HUES48 (cell line): ENCODE measurements at regions not wholly inside any gene's neighbourhood (a gene's known extent, or its start where the extent isn't known, plus 50 kb on each side); places are given as distances from the start of the nearest gene placed in this dataset.
"Not testable (repeated sequence)": the region's sequence is repeated elsewhere in the genome, so short reads cannot be mapped to it uniquely, and the experiment has no call there.

Source experiments
- H3K27ac ChIP-seq: one replicate; pipeline ENCODE4 v1.7.0; 2013; ENCODE audit warnings: low read depth, low read length, inconsistent platforms
- H3K27me3 ChIP-seq: 2 replicates; pipeline ENCODE4 v1.6.1; 2013; ENCODE audit warnings: mild to moderate bottlenecking, low read length; ENCODE audit not compliant: control insufficient read depth, insufficient read depth
- H3K36me3 ChIP-seq: 2 replicates; pipeline ENCODE4 v1.6.1; 2013; ENCODE audit warnings: low read length; ENCODE audit not compliant: control insufficient read depth, insufficient read depth
- H3K4me1 ChIP-seq: 2 replicates; pipeline ENCODE4 v1.6.1; 2013; ENCODE audit warnings: mild to moderate bottlenecking, low read length; ENCODE audit not compliant: control insufficient read depth, insufficient read depth
- H3K4me3 ChIP-seq: 2 replicates; pipeline ENCODE4 v1.5.1; 2013; ENCODE audit warnings: mild to moderate bottlenecking, low read depth, low read length
- H3K9ac ChIP-seq: 2 replicates; pipeline ENCODE4 v1.6.1; 2013; ENCODE audit warnings: mild to moderate bottlenecking, low read depth, low read length, moderate library complexity
- H3K9me3 ChIP-seq: 2 replicates; pipeline ENCODE4 v1.6.1; 2013; ENCODE audit warnings: low read length; ENCODE audit not compliant: control insufficient read depth, insufficient read depth

DNA sequence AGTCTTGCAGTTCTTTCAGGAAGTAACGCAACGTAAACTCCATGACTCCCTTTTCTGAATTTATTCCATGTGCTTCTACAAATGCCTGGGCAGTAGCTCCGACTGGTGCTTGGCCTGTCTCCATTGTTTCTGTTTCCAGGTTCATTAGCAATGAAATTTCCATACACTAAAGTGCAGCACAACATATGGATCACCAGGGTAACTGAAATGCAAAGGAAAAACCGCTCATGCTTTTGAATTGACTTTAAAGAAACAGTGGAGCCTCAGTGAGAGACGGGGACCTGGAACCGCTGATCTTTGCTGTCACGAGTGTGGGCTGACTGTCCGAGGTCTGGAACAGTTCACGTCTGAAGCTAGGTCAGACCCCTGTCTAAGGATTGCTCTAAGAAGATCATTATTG, 126.5 kb upstream of the IGFBP3 start:
- no peak overlapping the region for H3K27ac ChIP-seq
- no peak overlapping the region for H3K4me3 ChIP-seq
- peaks cover 5% of the 10 kb centered on the region for H3K9me3 ChIP-seq
- H3K36me3 ChIP-seq, result no peaks in the 10 kb centered on the region
- H3K9ac ChIP-seq, result no peak overlapping the region
- H3K4me1 ChIP-seq, result no peaks in the 10 kb centered on the region
- H3K27me3 ChIP-seq, result no peaks in the 10 kb centered on the region

DNA sequence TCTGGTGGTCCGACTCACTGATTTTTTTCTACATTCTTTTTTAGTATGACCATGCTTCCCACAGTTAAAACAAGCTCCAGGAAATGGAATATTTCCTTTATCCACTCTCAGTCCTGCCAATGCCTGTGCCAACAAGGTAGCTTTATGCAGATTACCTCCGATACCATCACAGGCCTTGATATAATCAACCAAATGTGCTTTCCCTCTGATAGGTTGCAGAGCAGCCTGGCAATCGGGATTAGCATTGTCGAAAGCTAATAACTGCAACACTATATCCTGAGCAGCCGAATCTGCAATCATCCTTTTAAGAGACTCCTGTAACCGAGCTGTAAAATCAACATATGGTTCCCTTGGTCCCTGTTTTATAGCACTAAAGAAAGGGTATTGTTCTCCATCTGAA, 122.3 kb upstream of the IGFBP3 start:
- not testable (repeated sequence) for H3K27ac ChIP-seq, H3K36me3 ChIP-seq, H3K27me3 ChIP-seq, H3K4me3 ChIP-seq, H3K4me1 ChIP-seq, H3K9me3 ChIP-seq, H3K9ac ChIP-seq

DNA sequence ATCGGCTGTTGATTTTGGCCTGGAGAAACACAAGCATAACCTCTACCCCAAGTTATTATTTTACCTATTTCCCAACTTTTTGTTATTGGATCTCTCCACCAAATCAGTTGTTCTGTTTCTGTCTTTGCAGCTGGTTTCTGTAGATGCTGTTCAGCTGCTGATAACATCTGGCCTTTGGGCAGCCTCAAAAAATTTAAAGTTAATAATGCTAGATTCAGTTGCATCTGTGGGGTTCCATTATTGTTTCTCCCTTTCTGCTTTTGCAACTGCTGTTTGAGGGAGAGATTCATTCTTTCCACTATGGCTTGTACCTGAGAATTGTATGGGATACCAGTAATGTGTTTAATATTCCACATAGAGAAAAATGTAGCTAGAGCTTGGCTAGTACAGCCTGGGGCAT, 118.7 kb upstream of the IGFBP3 start:
- H3K9me3 ChIP-seq, H3K27ac ChIP-seq, H3K4me3 ChIP-seq, H3K4me1 ChIP-seq, H3K9ac ChIP-seq, H3K36me3 ChIP-seq, H3K27me3 ChIP-seq: not testable (repeated sequence)

DNA sequence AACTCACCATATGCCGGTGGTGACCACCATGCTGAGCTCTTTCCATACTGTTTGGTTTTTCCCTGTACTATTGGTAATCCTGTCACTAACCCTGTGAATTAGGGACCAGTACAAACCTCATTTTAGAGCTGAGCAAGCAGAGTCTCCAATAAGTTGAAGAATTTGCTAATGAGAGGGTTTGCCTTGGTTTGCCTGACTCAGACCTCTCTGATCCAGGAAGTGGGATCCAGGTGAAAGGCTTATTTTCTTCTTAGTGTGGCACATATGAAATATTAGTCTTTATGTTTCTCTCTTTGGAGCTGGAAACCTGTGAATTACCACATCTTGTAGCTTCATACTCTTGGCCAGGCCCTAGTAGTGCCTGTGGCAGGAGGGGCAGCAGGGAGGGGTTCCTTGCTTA, 114.1 kb upstream of the IGFBP3 start:
- H3K36me3 ChIP-seq, result no peaks in the 10 kb centered on the region
- H3K4me1 ChIP-seq, result no peaks in the 10 kb centered on the region
- no peaks in the 10 kb centered on the region for H3K27me3 ChIP-seq
- H3K27ac ChIP-seq, result no peak overlapping the region
- peaks cover 5% of the 10 kb centered on the region; the same call in 1 of the 2 replicates for H3K9me3 ChIP-seq
- no peak overlapping the region for H3K9ac ChIP-seq
- no peak overlapping the region for H3K4me3 ChIP-seq

DNA sequence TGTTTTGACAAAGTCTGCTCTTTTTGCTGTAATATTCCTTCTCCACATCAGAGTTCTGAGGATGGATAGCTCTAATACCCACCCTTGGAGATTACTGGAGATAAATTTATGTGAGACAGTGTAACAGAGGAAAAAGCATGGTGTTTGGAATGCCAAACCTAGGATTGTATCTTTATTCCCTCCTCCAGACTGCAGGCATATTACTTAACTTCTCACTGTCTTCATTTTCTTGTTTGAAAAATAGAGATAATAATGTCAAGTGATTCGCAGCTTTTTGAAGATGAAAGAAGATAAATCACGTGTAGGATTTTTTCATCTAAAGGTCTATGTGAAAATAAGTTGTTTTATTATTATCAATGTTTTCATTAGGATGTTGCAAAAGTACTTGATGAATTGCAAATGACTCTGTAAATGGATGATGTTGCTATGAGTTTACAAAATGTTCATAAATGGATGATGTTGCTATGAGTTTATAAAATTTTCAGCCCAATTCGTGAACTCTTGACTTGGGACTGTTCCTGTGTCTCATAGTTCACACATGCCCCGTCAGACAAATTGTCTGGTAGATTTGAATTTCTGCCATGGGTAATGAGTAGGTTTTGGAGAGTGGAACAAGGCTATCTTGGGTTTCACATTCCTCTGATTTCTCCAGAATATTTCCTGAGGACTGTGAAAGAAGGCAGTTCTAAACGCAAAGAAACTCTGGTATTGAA, 113.1 kb upstream of the IGFBP3 start:
- H3K27ac ChIP-seq, result no peak overlapping the region
- H3K9me3 ChIP-seq, result peaks cover 5% of the 10 kb centered on the region; the same call in 1 of the 2 replicates
- no peaks in the 10 kb centered on the region for H3K4me1 ChIP-seq

DNA sequence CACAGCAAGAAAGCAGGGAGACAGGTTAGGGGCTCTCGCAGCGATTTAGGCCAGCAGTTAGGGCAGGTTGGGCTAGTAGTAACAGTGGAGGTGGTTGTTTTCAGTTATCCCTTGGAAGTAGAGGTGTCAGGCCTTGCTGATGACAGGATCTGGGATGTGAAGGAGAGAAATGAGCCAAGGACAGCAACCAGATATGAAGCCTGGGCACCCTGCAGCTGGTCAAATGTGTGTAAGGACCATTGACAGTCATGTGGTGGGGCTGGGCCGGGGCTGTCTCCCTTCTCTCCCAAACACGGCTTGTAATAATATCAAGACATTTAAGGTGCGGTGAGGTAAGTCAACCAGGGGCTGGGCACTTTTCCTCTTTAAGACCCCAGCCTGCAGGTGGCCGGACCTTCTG, 112.5 kb upstream of the IGFBP3 start:
- Histone ChIP-seq H3K4me3 (no peak overlapping the region), H3K36me3 (no peaks in the 10 kb centered on the region), H3K9ac (no peak overlapping the region), H3K27ac (no peak overlapping the region), H3K4me1 (no peaks in the 10 kb centered on the region), H3K9me3 (peaks cover 5% of the 10 kb centered on the region; the same call in 1 of the 2 replicates), H3K27me3 (no peaks in the 10 kb centered on the region)

More for the DNA sequence above, 113.1 kb upstream of the IGFBP3 start:
- Histone ChIP-seq H3K4me3 (no peak overlapping the region), H3K36me3 (no peaks in the 10 kb centered on the region), H3K9ac (no peak overlapping the region), H3K27me3 (no peaks in the 10 kb centered on the region)

DNA sequence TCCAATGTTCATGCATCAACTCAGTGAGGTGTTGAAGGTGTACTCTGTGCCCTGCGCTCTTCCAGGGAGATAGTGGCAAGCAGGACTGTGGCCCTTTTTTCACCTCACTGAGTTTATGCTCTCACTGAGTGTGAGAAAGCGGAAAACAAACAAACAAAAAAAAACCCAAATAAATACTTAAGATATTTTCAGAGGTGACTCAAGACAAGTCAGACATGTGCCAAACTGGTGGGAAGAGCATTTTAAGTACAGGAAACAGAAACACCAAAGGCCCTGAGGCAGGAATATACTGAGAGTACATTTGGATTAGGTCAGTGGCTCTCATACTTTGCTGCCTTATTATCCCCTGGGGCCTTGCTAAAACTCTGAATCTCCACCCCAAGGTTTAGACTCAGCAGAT, 111.9 kb upstream of the IGFBP3 start:
- no peak overlapping the region for H3K4me3 ChIP-seq
- H3K27me3 ChIP-seq, result no peaks in the 10 kb centered on the region
- no peaks in the 10 kb centered on the region for H3K36me3 ChIP-seq
- H3K9me3 ChIP-seq, result peaks cover 5% of the 10 kb centered on the region; the same call in 1 of the 2 replicates
- no peak overlapping the region for H3K27ac ChIP-seq
- no peak overlapping the region for H3K9ac ChIP-seq
- H3K4me1 ChIP-seq, result no peaks in the 10 kb centered on the region

DNA sequence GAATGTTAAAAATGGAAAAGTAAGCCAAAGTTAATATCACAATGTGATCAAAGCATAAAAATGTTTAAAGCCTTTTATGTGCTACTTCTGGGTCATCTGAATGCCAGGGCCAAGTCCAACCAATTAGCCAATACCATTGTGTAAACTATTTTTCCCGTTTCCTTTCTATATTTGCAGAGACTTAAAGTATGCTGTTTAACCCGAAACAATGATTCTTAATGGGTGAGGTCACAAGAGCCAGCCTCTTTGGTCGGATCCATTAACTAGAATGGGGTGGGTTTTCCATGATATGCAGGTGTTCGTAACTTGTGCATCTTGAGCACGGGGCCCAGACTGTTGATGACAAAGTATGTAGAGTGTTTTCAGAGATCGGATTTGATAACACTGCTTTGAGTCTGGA, 111.3 kb upstream of the IGFBP3 start:
- no peak overlapping the region for H3K4me3 ChIP-seq
- no peak overlapping the region for H3K27ac ChIP-seq
- no peaks in the 10 kb centered on the region for H3K27me3 ChIP-seq
- H3K36me3 ChIP-seq, result no peaks in the 10 kb centered on the region
- H3K4me1 ChIP-seq, result no peaks in the 10 kb centered on the region
- H3K9ac ChIP-seq, result no peak overlapping the region
- peaks cover 5% of the 10 kb centered on the region; the same call in 1 of the 2 replicates for H3K9me3 ChIP-seq

DNA sequence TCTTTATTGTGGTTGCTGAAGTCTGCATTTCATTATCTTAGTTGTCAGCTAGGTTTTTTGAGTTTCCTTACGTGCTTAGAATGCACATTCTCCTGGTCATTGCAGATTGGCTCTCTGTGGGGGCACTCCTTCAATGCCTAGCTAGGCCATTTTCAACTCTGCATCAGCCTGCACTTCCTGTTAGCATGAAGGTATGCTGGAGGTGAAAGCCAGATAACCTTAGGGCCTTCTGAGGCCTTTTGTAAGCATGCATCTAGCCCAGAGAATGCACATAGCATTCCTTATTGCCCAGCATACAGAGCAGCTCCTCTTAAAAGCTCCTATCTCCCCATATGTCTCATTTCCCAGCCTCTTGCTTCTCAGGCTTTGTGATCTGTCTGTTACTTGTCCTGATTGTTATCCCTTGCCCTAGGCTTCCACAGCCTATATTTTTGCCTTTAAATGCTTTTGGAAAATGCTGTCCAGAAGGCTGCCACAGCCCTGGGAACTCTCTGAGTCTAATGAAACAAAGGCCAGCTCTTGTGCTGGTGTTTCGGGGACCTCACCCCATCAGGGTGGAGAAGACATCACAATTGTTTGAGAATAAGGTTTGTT, 108.1 kb upstream of the IGFBP3 start:
- Histone ChIP-seq H3K4me3 (no peak overlapping the region), H3K27ac (no peak overlapping the region), H3K9ac (no peak overlapping the region), H3K4me1 (no peaks in the 10 kb centered on the region), H3K36me3 (no peaks in the 10 kb centered on the region), H3K27me3 (no peaks in the 10 kb centered on the region), H3K9me3 (peaks cover 5% of the 10 kb centered on the region; the same call in 1 of the 2 replicates)

DNA sequence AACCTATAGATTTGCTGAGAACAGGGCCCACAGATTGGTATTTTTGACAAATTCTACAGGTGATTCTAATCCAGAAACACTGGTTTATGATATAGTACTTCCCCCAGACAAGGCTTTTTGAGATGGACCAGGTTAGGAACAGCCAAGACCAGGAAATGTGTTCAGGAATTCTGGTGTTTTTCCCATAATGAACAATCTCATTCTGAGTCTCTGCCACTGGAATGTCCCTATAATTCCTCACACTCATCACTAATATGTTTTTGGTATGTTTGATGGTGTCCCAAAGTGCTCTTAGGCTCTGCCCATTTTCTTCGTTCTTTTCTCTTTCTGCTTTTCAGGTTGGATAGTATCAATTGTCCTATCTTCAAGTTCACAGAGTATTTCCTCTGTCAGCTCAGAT, 107.2 kb upstream of the IGFBP3 start:
- Histone ChIP-seq H3K4me3 (no peak overlapping the region), H3K9me3 (peaks cover 5% of the 10 kb centered on the region; the same call in 1 of the 2 replicates), H3K4me1 (no peaks in the 10 kb centered on the region), H3K27ac (no peak overlapping the region), H3K27me3 (no peaks in the 10 kb centered on the region), H3K9ac (no peak overlapping the region), H3K36me3 (no peaks in the 10 kb centered on the region)

DNA sequence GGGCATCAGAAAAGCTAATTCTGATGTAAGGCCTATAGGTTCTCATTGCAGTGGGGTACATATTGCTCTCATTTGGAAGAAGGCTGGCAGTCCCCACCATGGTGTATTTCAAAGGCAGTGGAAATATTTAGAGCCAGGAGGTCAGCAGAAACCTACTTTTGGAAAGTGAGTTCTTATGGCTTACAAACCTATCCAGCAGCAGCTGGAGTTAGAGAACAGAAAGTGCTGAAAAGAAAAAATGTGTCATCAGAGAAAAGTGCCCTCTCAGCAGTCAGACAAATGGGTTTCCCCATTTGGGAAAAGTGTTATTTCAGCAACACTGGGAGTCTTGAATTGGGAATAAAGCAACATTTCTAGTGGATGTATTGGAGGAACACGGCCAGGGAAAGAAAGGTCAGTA, 105.7 kb upstream of the IGFBP3 start:
- Histone ChIP-seq H3K27ac (no peak overlapping the region), H3K9ac (no peak overlapping the region), H3K27me3 (no peaks in the 10 kb centered on the region), H3K36me3 (no peaks in the 10 kb centered on the region), H3K4me1 (no peaks in the 10 kb centered on the region), H3K4me3 (no peak overlapping the region), H3K9me3 (peaks cover 5% of the 10 kb centered on the region; the same call in 1 of the 2 replicates)
